ENCODE measurements at regions not wholly inside any gene's neighbourhood (a gene's known extent, or its start where the extent isn't known, plus 50 kb on each side); places are given as distances from the start of the nearest gene placed in this dataset.

- H3K9me1 ChIP-seq (ENCODE audit: control insufficient read depth, insufficient read depth, low read length) = no peaks in the 10 kb centered on the region
- no peaks in the 10 kb centered on the region for H3K36me3 ChIP-seq (ENCODE audit: control insufficient read depth, insufficient read depth, low read length)
- no peaks in the 10 kb centered on the region for H3K27me3 ChIP-seq (ENCODE audit: control insufficient read depth in 2 of 2, insufficient read depth in 2 of 2, low read length in 2 of 2)
- no peak overlapping the region for H3K4me3 ChIP-seq
- ChIA-PET POLR2A (no interaction called here), CTCF (ENCODE audit: low intra/inter-chr PET ratio) (no interaction called here)
- intact Hi-C loops (cut with micrococcal nuclease) (no loop called here), in situ Hi-C loops (cut with MboI) (no loop called here)
- DNase-seq (ENCODE audit: extremely low read depth in 1 of 4, low spot score in 3 of 4) = no peak
- TF ChIP-seq, protein P1, sequence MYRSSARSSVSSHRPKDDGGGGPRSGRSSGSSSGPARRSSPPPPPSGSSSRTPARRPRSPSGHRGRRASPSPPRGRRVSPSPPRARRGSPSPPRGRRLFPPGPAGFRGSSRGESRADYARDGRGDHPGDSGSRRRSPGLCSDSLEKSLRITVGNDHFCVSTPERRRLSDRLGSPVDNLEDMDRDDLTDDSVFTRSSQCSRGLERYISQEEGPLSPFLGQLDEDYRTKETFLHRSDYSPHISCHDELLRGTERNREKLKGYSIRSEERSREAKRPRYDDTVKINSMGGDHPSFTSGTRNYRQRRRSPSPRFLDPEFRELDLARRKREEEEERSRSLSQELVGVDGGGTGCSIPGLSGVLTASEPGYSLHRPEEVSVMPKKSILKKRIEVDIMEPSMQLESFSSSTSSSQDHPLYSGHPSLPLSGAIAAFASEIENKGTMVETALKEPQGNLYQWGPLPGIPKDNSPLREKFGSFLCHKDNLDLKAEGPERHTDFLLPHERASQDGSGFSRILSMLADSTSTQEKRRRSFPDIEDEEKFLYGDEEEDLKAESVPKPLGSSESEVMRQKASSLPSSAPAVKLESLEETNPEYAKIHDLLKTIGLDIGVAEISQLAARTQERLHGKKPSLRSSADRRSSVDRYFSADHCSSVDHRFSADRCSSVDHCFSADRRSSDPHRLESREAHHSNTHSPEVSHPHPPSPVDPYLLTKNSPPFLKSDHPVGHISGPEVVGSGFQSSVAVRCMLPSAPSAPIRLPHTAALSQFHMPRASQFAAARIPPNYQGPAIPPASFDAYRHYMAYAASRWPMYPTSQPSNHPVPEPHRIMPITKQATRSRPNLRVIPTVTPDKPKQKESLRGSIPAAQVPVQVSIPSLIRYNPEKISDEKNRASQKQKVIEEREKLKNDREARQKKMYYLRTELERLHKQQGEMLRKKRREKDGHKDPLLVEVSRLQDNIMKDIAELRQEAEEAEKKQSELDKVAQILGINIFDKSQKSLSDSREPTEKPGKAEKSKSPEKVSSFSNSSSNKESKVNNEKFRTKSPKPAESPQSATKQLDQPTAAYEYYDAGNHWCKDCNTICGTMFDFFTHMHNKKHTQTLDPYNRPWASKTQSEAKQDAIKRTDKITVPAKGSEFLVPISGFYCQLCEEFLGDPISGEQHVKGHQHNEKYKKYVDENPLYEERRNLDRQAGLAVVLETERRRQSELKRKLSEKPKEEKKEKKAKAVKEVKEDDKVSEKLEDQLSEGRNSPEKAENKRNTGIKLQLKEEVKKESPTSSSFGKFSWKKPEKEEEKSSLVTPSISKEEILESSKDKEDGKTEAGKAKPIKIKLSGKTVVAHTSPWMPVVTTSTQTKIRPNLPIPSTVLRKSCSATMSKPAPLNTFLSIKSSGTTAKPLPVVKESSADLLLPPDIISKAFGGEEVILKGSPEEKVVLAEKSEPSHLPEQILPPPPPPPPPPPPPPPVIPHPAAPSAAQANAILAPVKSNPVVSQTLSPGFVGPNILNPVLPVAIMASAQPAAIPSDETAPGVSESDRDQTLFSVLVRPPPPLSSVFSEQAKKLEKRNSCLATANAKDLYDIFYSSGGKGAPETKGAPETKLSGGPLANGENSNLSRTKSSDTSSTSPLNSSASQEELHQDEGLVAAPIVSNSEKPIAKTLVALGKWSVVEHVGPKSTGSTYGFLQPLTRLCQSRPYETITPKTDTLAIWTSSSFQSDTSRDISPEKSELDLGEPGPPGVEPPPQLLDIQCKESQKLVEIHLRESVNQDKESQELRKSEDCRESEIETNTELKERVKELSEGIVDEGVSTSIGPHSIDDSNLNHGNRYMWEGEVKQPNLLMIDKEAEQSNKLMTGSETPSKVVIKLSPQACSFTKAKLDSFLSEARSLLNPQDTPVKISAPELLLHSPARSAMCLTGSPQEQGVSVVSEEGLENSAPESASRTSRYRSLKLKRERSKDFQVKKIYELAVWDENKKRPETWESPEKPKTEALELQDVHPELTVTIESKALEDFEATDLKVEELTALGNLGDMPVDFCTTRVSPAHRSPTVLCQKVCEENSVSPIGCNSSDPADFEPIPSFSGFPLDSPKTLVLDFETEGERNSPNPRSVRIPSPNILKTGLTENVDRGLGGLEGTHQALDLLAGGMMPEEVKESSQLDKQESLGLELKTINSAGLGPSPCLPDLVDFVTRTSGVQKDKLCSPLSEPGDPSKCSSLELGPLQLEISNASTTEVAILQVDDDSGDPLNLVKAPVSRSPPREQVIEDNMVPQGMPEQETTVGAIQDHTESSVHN (IDR thresholded peaks at IDR 0.05; ENCODE audit: borderline replicate concordance in 1 of 2, low read depth in 1 of 2) = no peak
- no peak for TF ChIP-seq CLOCK (CRISPR knock-in tag; IDR thresholded peaks at IDR 0.05; ENCODE audit: borderline replicate concordance)
- H3K9me3 ChIP-seq (replicated peaks; ENCODE audit: control insufficient read depth, insufficient read depth, low read depth, low read length) = no peaks in the 10 kb centered on the region
- no peak overlapping the region for H3K27ac ChIP-seq (ENCODE audit: extremely low read depth, low read depth, low read length)
- no peaks in the 10 kb centered on the region for H4K20me1 ChIP-seq (replicated peaks; ENCODE audit: control insufficient read depth, insufficient read depth, low read length)
- H2AFZ ChIP-seq (ENCODE audit: low read depth, low read length) = no peak overlapping the region
- H3K79me2 ChIP-seq (ENCODE audit: control insufficient read depth, insufficient read depth, low read length) = no peaks in the 10 kb centered on the region
- no peak for ATAC-seq
- H3K4me1 ChIP-seq (replicated peaks in 1 of 2; ENCODE audit: control insufficient read depth in 2 of 2, insufficient read depth in 2 of 2, low read length in 2 of 2) = no peaks in the 10 kb centered on the region
- FAIRE-seq = no peak
- H3K4me2 ChIP-seq (ENCODE audit: insufficient read depth, low read length) = no peak overlapping the region
- no peak overlapping the region for H3K9ac ChIP-seq (ENCODE audit: insufficient read depth in 1 of 2, low read depth in 2 of 2, low read length in 2 of 2)
- no TSS peak for BruUV-seq (replicated peaks)
Observed at GRCh38 chr9:13857521-13857920, 456.4 kb downstream of the NFIB start.

Measured in K562 (cell line).